Ecto neural progenitor cell (in vitro differentiated cells): ENCODE measurements at regions not wholly inside any gene's neighbourhood (a gene's known extent, or its start where the extent isn't known, plus 50 kb on each side); places are given as distances from the start of the nearest gene placed in this dataset.

Experiments used
- DNase-seq: peaks from one replicate; pipeline ENCODE4 v3.0.0-alpha.2; 2018; ENCODE audit warnings: low spot score

DNA sequence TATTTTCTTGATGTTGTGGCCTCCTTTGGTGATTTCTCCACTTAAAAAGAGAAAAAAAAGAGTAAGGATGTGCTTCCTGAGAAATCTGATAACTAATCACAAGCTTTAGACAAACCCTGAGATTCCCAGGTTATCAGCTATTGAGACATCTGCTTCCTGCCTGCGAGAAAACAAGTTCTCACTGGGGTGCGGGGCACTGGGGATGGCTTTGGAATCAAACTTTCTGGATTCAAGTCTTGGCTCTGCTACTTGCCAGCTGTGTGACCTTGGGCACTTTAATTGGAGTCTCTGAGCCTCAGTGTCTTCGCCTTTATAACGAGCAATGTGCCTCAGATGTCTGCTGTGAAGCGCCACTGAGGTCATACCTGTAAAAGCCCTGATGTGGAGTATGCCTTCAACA lies 152.5 kb upstream of the NAV2 start:
- no peak for DNase-seq

- no peak for DNase-seq
These were observed 152.9 kb upstream of the NAV2 start for GRCh38 chr11:19559746-19560145.

DNA sequence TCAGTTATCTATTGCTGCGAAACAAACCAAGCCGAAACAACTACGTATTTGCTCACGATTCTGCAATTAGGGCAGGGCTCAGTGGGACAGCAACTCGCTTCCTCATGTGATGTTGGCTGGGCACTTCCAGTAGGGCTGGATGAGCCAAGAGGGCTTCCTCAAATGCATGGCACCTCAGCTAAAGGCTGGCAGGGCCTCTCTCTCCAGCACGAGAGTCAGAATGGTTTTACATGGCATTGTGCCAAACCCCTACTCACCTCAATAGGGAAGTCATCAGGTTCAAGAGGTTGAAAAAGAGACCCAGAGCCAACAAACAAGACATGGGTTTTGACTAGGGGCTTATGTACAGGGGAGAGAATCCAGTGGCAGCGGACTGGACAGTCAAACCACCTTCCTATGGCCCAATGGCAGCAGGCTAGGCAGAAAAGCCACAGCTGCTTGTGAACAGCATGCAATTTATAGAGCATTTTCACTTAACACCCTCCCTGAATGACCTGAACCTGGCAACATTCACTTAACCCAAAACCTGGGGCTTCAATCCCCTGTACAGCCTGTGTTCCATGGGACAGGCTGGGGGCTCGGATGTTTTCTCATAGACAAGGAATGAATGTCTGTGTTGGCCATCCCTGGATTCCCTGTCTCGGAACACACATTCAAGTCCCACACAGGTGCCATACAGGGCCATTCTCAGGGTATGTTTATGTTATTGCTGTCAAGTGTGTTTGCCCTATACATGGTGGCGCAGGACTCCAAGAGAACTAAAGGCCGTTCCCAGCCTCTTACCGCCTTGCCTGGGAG lies 154.2 kb upstream of the NAV2 start:
- no peak for DNase-seq

DNA sequence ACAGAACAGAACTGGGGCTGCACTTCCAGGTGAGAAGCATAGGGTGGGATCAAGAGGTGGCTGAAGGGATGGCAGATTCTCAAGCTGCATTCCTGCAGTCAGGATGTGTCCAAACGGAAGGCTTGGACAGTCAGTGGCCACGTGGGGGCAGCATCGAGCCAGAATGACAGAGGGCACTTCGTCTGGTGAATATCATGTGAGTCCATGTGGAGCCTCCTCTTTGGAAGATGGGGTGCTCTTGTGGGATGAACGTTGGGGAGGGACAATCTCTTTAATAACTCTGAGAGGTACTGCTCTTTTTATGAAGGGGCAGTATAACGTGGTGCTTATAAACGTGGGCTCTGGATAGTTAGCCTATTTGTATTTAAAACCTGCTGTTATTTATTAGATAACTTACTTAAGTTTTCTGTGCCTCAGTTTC lies 154.9 kb upstream of the NAV2 start:
- DNase-seq: peak; percentile 87

- no peak for DNase-seq
These were observed 155.5 kb upstream of the NAV2 start for GRCh38 chr11:19557185-19557584.

GRCh38 chr11:19555266-19555665 lies 157.4 kb upstream of the NAV2 start:
- no peak for DNase-seq

GRCh38 chr11:19553683-19554333 lies 158.8 kb upstream of the NAV2 start:
- DNase-seq: peak; percentile 87

- peak; percentile 77 for DNase-seq
These were observed 159.9 kb upstream of the NAV2 start for GRCh38 chr11:19552656-19553260.

DNA sequence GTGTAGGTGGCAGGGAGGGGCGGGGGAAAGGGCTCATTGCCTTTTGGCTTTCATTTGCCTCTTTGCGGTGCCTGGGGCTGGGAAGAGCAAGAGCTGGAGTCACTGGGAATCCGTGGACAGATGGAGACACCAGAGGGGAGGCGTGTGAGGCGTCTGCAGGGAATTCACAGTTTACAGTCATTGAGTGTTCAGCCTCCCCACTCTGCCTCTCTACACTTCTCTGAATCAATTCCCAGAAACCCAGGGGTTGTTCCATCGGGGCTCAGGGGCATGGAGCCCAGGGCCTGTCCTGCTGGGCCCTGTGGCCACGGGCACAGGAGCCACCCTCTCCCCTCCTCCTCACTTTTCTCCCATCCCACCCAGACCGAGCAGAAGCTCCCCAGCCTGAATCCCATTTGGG lies 160.5 kb upstream of the NAV2 start:
- DNase-seq: no peak

GRCh38 chr11:19551457-19551856 lies 161.2 kb upstream of the NAV2 start:
- DNase-seq: no peak

DNA sequence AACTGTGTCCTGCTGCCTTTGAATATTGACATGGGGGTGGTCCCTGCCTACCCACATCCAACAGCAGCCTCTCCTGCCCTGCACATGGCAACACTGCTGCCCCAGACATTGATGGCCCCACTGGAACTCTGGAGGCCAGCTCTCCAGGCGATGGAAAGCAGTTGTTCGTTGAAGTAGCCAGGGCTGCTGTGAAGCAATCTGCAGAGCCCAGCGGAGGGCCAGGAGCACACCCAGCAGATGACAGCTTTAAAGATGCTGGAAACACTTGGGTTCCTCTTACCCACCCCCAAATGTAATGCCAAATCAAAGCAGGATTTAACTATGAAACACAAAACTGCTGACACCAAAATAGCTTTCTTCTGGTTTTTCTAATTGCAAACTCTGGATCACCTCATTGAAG lies 165.6 kb upstream of the NAV2 start:
- DNase-seq: no peak

- peak; percentile 53 for DNase-seq
These were observed 166.3 kb upstream of the NAV2 start for GRCh38 chr11:19546325-19546724.

- no peak for DNase-seq
These were observed 171.1 kb upstream of the NAV2 start for GRCh38 chr11:19541521-19542049.

- DNase-seq: peak; percentile 56
These were observed 172.8 kb upstream of the NAV2 start for GRCh38 chr11:19539861-19540260.

DNA sequence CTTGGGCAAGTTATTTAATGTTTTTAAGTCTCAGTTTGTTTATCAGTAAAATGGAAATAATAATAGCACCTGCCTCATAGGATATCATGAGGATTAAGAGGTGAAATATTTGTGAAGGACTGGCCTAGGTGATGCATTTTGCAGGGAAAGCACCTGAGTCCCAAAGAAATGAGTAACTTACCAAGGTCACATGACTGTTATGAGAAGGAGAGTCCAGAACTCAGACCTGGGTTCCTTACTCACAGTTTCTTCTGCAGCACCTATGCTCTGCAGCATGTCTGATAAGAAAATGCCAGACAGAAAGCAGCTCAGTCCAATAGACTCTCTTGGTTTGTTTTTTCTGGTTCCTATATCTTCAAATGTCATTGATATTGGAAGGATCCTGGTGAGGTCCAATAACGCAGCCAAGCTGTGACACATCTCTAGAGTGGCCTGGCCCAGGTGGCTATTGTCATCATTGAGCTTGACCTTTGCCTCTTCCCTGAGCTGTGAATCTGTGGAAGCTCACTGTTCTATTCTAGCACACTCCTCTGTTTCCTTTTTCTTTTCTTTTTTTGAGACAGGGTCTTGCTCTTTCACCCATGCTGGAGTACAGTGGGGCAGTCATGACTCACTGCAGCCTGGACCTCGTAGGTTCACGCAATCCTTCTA lies 174.7 kb upstream of the NAV2 start:
- no peak for DNase-seq

GRCh38 chr11:19536131-19536530 lies 176.5 kb upstream of the NAV2 start:
- no peak for DNase-seq

GRCh38 chr11:19530505-19530904 lies 182.1 kb upstream of the NAV2 start:
- DNase-seq: no peak

DNA sequence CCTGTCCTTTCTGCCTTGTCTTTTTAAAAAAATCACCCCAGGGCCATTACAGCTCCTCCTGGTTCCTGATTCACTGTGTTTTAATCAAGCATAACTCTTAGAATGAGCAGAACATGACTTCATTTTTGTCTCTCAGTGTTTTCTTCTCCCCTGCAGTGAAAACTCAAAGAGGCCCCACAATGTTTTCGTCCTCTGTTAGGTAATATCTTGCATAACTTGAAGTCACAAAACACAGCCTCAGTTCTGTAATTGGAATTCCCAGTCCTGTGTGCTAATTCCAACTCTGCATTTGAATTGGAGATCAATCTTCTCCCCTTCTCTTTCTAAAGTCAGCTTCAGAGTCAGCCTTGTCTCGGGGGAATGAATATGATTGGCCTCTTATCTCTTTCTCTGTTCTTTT lies 186.5 kb upstream of the NAV2 start:
- DNase-seq: no peak

- no peak for DNase-seq
These were observed 186.9 kb upstream of the NAV2 start for GRCh38 chr11:19525714-19526113.

GRCh38 chr11:19525276-19525675 lies 187.4 kb upstream of the NAV2 start:
- DNase-seq: no peak

- DNase-seq: no peak
These were observed 188.4 kb upstream of the NAV2 start for GRCh38 chr11:19524171-19524671.

GRCh38 chr11:19520681-19521080 lies 192.0 kb upstream of the NAV2 start:
- no peak for DNase-seq
